Mesendoderm (in vitro differentiated cells): ENCODE measurements at regions not wholly inside any gene's neighbourhood (a gene's known extent, or its start where the extent isn't known, plus 50 kb on each side); places are given as distances from the start of the nearest gene placed in this dataset.

Experiments
- DNase-seq: peaks from one replicate; pipeline ENCODE4 v3.0.0; 2013
- H2AK5ac ChIP-seq: 2 replicates; pipeline ENCODE4 v1.6.1; 2013; ENCODE audit warnings: low read length, inconsistent platforms
- H2BK120ac ChIP-seq: 2 replicates; pipeline ENCODE4 v1.6.1; 2013; ENCODE audit warnings: low read depth, mild to moderate bottlenecking, low read length, moderate library complexity, mixed read lengths
- H2BK15ac ChIP-seq: replicated peaks from 2 replicates; pipeline ENCODE4 v1.6.1; 2013; ENCODE audit warnings: low read depth, mild to moderate bottlenecking, moderate library complexity
- H2BK5ac ChIP-seq: 2 replicates; pipeline ENCODE4 v1.6.1; 2013; ENCODE audit warnings: low read length, inconsistent platforms
- H3K18ac ChIP-seq: 2 replicates; pipeline ENCODE4 v1.6.1; 2013; ENCODE audit warnings: mild to moderate bottlenecking, low read length, mixed read lengths
- H3K23ac ChIP-seq: one replicate; pipeline ENCODE4 v1.6.1; 2013; ENCODE audit warnings: low read length
- H3K27ac ChIP-seq: 2 replicates; pipeline ENCODE4 v1.5.1; 2013; ENCODE audit warnings: low read depth, mild to moderate bottlenecking, inconsistent platforms, low read length, moderate library complexity
- H3K27me3 ChIP-seq: 2 replicates; pipeline ENCODE4 v1.6.1; 2013; ENCODE audit warnings: low read length, control low read depth, mild to moderate bottlenecking, inconsistent platforms; ENCODE audit not compliant: insufficient read depth, poor library complexity
- H3K36me3 ChIP-seq: 2 replicates; pipeline ENCODE4 v1.6.1; 2013; ENCODE audit warnings: low read length, inconsistent platforms; ENCODE audit not compliant: control insufficient read depth, insufficient read depth
- H3K4ac ChIP-seq: one replicate; pipeline ENCODE4 v1.6.1; 2013; ENCODE audit warnings: low read depth, mild to moderate bottlenecking, low read length, moderate library complexity
- H3K4me1 ChIP-seq: 2 replicates; pipeline ENCODE4 v1.6.1; 2013; ENCODE audit warnings: low read depth, low read length, inconsistent platforms; ENCODE audit not compliant: control insufficient read depth
- H3K4me2 ChIP-seq: 2 replicates; pipeline ENCODE4 v1.6.1; 2013; ENCODE audit warnings: low read length
- H3K4me3 ChIP-seq: 2 replicates; pipeline ENCODE4 v1.5.1; 2013; ENCODE audit warnings: mild to moderate bottlenecking, low read length
- H3K56ac ChIP-seq: one replicate; pipeline ENCODE4 v1.6.1; 2013; ENCODE audit warnings: low read length
- H3K79me1 ChIP-seq: 2 replicates; pipeline ENCODE4 v1.6.1; 2013; ENCODE audit warnings: low read length, inconsistent platforms
- H3K79me2 ChIP-seq: 2 replicates; pipeline ENCODE4 v1.6.1; 2013; ENCODE audit warnings: mild to moderate bottlenecking, low read length; ENCODE audit not compliant: control insufficient read depth, insufficient read depth
- H3K9ac ChIP-seq: 2 replicates; pipeline ENCODE4 v1.6.1; 2013; ENCODE audit warnings: low read length, inconsistent platforms
- H4K5ac ChIP-seq: one replicate; pipeline ENCODE4 v1.6.1; 2013; ENCODE audit warnings: low read length
- H4K8ac ChIP-seq: one replicate; pipeline ENCODE4 v1.6.1; 2013; ENCODE audit warnings: low read depth, mild to moderate bottlenecking, control low read depth, low read length, moderate library complexity
- WGBS: extraction: QIAGEN DNeasy Blood & Tissue Kit; methylation state at CpG from one replicate; pipeline ENCODE4 v1.1.7; 2013; ENCODE audit warnings: low lambda C conversion rate, missing lambda C conversion rate; ENCODE audit not compliant: insufficient coverage; ENCODE audit errors: extremely low coverage; 5-methylcytosine and 5-hydroxymethylcytosine counted together

DNA sequence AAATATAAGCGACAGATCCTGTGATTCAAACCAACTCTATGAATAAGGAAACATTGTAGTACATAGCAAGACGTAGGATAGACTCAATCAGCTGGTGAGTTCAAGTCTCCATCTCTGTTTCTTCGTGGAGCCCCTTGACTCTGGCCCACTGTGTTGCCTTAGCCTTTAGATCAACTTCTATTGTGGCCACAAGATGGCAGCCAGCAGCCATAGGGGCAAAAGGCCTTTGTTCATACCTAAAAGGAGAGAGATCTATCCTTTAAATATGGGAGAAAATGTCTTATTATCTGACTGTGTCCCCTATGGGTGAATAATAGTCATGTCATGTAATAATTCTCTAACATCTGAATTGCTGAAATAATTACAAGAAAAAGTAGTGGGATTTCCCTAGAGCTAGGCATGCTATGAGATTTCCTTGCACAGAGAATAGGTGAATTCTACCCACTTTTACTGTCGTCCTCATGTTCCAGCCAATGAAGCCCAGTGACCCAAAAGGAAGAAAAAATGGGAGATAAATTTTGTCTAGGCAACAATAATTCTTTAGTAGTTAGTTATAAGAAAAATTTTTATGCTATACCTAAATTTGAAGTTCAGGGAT is 129.4 kb downstream of the PCDH20 start:
- no peak overlapping the region for H4K5ac ChIP-seq
- no peaks in the 10 kb centered on the region for H3K36me3 ChIP-seq
- no peak overlapping the region for H3K9ac ChIP-seq
- no peak overlapping the region for H2BK120ac ChIP-seq
- no peak overlapping the region for H2BK5ac ChIP-seq
- no peaks in the 10 kb centered on the region for H3K79me2 ChIP-seq
- H3K27ac ChIP-seq = no peak overlapping the region
- no CpG with 5 or more reads among the region's 4 CpGs for WGBS
- no peak overlapping the region for H3K4me2 ChIP-seq
- H2BK15ac ChIP-seq = no peak overlapping the region
- no peak overlapping the region for H3K56ac ChIP-seq
- no peak overlapping the region for H3K4me3 ChIP-seq
- H3K79me1 ChIP-seq = no peaks in the 10 kb centered on the region
- no peak overlapping the region for H3K18ac ChIP-seq
- H3K4ac ChIP-seq = no peak overlapping the region
- DNase-seq = peak; percentile 74
- no peaks in the 10 kb centered on the region for H3K4me1 ChIP-seq
- H3K27me3 ChIP-seq = no peaks in the 10 kb centered on the region
- no peak overlapping the region for H4K8ac ChIP-seq
- H2AK5ac ChIP-seq = no peak overlapping the region
- H3K23ac ChIP-seq = no peak overlapping the region

DNA sequence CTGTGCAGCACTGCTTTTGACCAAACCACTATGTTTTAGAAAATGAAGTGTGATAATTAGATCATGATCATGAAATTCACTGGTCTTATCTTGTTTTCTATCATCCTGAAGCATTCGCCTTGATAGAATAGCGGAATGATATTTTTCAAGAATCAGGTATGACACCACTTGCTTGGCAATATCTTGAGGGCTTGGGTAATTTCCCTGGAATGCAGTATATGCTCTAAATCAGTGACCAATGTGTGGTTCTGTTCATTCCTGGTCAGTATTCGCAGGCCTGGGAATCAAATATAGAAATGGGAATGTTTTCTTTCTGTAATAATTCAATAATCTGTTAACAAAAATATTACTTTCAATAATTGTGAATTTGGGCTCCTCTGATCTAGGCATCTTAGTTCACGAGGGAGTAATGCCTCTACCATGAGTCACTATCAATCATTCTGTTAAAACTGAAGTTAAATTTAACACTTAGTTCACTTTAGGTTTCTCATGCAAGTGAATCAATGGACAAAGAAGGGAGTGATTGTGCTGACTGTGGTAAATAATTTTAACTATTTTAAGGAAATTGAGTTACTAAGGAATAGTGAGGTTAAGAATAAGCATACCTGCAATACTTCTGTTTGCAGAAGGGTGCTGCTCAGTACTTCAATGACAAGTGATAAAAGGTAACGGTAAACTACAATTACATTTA is 137.9 kb downstream of the PCDH20 start:
- no peak overlapping the region for H3K56ac ChIP-seq
- no peak overlapping the region for H3K9ac ChIP-seq
- H3K27me3 ChIP-seq = no peaks in the 10 kb centered on the region
- no peak overlapping the region for H3K27ac ChIP-seq
- DNase-seq = no peak
- H4K8ac ChIP-seq = no peak overlapping the region
- no peak overlapping the region for H3K23ac ChIP-seq
- no peak overlapping the region for H2BK5ac ChIP-seq
- H3K4me2 ChIP-seq = no peak overlapping the region
- H3K4me3 ChIP-seq = no peak overlapping the region
- H4K5ac ChIP-seq = no peak overlapping the region
- H2BK120ac ChIP-seq = no peak overlapping the region
- H2BK15ac ChIP-seq = no peak overlapping the region
- no peak overlapping the region for H3K4ac ChIP-seq
- no CpG with 5 or more reads among the region's 5 CpGs for WGBS
- H3K4me1 ChIP-seq = no peaks in the 10 kb centered on the region
- H2AK5ac ChIP-seq = no peak overlapping the region
- H3K18ac ChIP-seq = no peak overlapping the region
- H3K79me2 ChIP-seq = no peaks in the 10 kb centered on the region
- no peaks in the 10 kb centered on the region for H3K36me3 ChIP-seq
- H3K79me1 ChIP-seq = no peaks in the 10 kb centered on the region

DNA sequence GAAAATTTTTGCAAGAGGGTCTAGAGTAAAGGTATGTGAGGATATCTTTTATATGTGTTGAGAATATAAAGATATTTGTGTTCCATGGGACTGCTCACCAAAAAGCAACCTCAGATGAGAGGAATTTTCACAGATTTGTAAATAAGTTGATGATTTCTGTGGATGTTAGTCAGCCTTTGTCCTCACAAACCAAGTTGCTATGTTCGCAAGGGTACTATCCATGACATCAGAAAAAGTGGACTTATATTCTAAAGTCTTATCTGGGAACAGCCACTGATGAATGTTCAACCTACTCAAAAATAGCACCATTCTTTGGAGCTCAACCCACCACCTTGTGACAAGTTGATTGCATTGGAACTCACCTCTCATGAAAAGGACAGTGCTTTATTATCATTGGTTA is 138.6 kb downstream of the PCDH20 start:
- Histone ChIP-seq H3K18ac (no peak overlapping the region), H3K27ac (no peak overlapping the region), H3K23ac (no peak overlapping the region), H2AK5ac (no peak overlapping the region), H2BK15ac (no peak overlapping the region), H3K36me3 (no peaks in the 10 kb centered on the region), H3K4me2 (no peak overlapping the region), H4K5ac (no peak overlapping the region), H3K56ac (no peak overlapping the region), H3K79me1 (no peaks in the 10 kb centered on the region), H3K4me1 (no peaks in the 10 kb centered on the region), H3K4ac (no peak overlapping the region), H3K9ac (no peak overlapping the region), H2BK5ac (no peak overlapping the region), H3K27me3 (no peaks in the 10 kb centered on the region), H3K79me2 (no peaks in the 10 kb centered on the region), H3K4me3 (no peak overlapping the region), H2BK120ac (no peak overlapping the region), H4K8ac (no peak overlapping the region)
- no peak for DNase-seq
- no CpG with 5 or more reads among the region's 1 CpG for WGBS

DNA sequence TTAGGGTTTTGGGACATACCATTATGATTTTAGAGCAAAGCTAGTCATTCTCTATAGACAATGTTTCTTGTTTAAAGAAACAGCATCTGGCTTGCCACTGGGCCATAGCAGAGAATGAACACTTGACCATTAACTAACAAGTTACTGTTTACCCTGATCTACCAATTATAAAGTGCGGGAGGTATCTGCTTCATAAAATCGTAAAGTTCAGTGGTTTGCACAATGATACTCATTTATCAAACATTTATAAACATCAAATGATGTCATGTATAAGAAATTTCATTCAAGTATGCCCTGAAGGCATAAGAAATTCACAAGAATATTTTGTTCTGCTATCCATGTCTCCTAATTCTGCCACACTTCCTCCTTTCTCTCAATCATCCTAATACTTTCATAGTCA is 139.2 kb downstream of the PCDH20 start:
- Histone ChIP-seq H3K4me3 (no peak overlapping the region), H2AK5ac (no peak overlapping the region), H3K4me1 (no peaks in the 10 kb centered on the region), H3K4ac (no peak overlapping the region), H3K56ac (no peak overlapping the region), H2BK120ac (no peak overlapping the region), H4K8ac (no peak overlapping the region), H4K5ac (no peak overlapping the region), H3K27me3 (no peaks in the 10 kb centered on the region), H2BK5ac (no peak overlapping the region), H3K23ac (no peak overlapping the region), H3K4me2 (no peak overlapping the region), H3K36me3 (no peaks in the 10 kb centered on the region), H2BK15ac (no peak overlapping the region), H3K27ac (no peak overlapping the region), H3K18ac (no peak overlapping the region), H3K9ac (no peak overlapping the region), H3K79me2 (no peaks in the 10 kb centered on the region), H3K79me1 (no peaks in the 10 kb centered on the region)
- DNase-seq = no peak
- no CpG with 5 or more reads among the region's 2 CpGs for WGBS

DNA sequence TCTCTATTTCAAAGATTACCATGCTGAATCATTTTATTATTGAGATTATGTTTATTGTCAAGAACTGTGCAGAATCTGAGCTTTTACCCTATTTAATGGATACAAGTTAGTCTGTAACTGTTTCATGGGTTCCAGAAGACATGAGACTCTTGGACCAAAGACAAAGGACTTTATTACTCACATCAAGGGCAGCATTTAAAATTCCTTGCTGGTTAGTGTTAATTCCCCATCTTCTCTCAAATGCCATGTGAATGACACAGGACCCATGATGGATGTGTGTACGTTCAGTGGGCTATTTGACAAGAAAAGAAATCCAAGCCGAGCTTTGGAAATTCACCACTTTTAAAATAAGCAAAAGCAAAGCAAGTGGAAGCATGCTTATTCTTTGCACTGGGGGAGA is 139.9 kb downstream of the PCDH20 start:
- no peak overlapping the region for H4K8ac ChIP-seq
- H3K79me1 ChIP-seq = no peaks in the 10 kb centered on the region
- no peaks in the 10 kb centered on the region for H3K27me3 ChIP-seq
- H3K79me2 ChIP-seq = no peaks in the 10 kb centered on the region
- no peak overlapping the region for H4K5ac ChIP-seq
- no peak overlapping the region for H2BK5ac ChIP-seq
- H3K27ac ChIP-seq = no peak overlapping the region
- no peak for DNase-seq
- no peak overlapping the region for H3K4me2 ChIP-seq
- no peak overlapping the region for H2BK15ac ChIP-seq
- no peak overlapping the region for H2BK120ac ChIP-seq
- WGBS = no CpG with 5 or more reads among the region's 2 CpGs
- H2AK5ac ChIP-seq = no peak overlapping the region
- no peak overlapping the region for H3K9ac ChIP-seq
- H3K23ac ChIP-seq = no peak overlapping the region
- no peak overlapping the region for H3K56ac ChIP-seq
- H3K36me3 ChIP-seq = no peaks in the 10 kb centered on the region
- H3K4ac ChIP-seq = no peak overlapping the region
- H3K4me3 ChIP-seq = no peak overlapping the region
- H3K4me1 ChIP-seq = no peaks in the 10 kb centered on the region
- H3K18ac ChIP-seq = no peak overlapping the region

DNA sequence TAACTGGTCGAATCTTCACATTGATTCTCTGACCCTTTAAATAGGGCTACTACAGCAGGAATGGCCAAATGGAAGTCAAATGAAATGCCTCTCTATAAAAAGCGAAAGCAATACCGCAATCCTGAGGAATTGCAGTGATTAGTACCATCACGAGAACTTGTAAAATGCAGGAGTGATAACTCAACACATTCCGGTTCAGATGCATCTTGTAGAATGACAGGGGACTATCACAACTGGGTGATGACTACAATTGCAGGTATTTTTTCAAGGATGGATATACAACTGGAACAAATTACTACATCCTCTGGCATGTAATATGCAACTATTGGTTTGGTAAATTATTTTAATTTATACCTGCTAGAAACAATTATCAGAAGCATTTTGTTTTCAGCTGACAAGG is 140.4 kb downstream of the PCDH20 start:
- H3K4me3 ChIP-seq = no peak overlapping the region
- H3K27ac ChIP-seq = no peak overlapping the region
- H3K23ac ChIP-seq = no peak overlapping the region
- H2BK15ac ChIP-seq = no peak overlapping the region
- no peak overlapping the region for H4K5ac ChIP-seq
- no peak overlapping the region for H4K8ac ChIP-seq
- H2BK120ac ChIP-seq = no peak overlapping the region
- H3K4me1 ChIP-seq = no peaks in the 10 kb centered on the region
- no peaks in the 10 kb centered on the region for H3K27me3 ChIP-seq
- H3K79me1 ChIP-seq = no peaks in the 10 kb centered on the region
- H3K36me3 ChIP-seq = no peaks in the 10 kb centered on the region
- H2BK5ac ChIP-seq = no peak overlapping the region
- no CpG with 5 or more reads among the region's 5 CpGs for WGBS
- H3K18ac ChIP-seq = no peak overlapping the region
- H3K4me2 ChIP-seq = no peak overlapping the region
- no peak for DNase-seq
- H3K9ac ChIP-seq = no peak overlapping the region
- no peaks in the 10 kb centered on the region for H3K79me2 ChIP-seq
- H3K56ac ChIP-seq = no peak overlapping the region
- H2AK5ac ChIP-seq = no peak overlapping the region
- no peak overlapping the region for H3K4ac ChIP-seq
